NB4 (cell line): ENCODE measurements at regions not wholly inside any gene's neighbourhood (a gene's known extent, or its start where the extent isn't known, plus 50 kb on each side); places are given as distances from the start of the nearest gene placed in this dataset.

Experiments used
- DNase-seq: peaks from one replicate; pipeline ENCODE4 v3.0.0; 2010; ENCODE audit warnings: low read depth
- H3K4me3 ChIP-seq: one replicate; pipeline ENCODE4 v1.5.1; 2011; ENCODE audit warnings: mild to moderate bottlenecking, low read depth, low read length, moderate library complexity
- CTCF ChIP-seq: IDR thresholded peaks from one replicate; pipeline ENCODE4 v1.5.1; 2012; ENCODE audit warnings: low read depth, low read length
- MAX ChIP-seq: IDR thresholded peaks from 2 replicates; pipeline ENCODE4 v1.6.1; 2011; ENCODE audit warnings: low read depth, low read length
- MYC ChIP-seq: IDR thresholded peaks from 2 replicates; pipeline ENCODE4 v1.6.1; 2011; ENCODE audit warnings: low read depth, low read length
- POLR2A ChIP-seq: IDR thresholded peaks from 2 replicates; pipeline ENCODE4 v1.6.1; 2011; ENCODE audit warnings: mild to moderate bottlenecking; ENCODE audit not compliant: insufficient read length; ENCODE audit errors: extremely low read depth

- DNase-seq, result no peak
Measured at GRCh38 chr16:66304961-66305360, 61.5 kb upstream of the CDH5 start.

GRCh38 chr16:66304151-66304550 lies 62.3 kb upstream of the CDH5 start:
- TF ChIP-seq MYC (no peak), POLR2A (no peak), MAX (no peak), CTCF (no peak)
- H3K4me3 ChIP-seq, result no peak overlapping the region
- DNase-seq, result no peak

More at GRCh38 chr16:66304961-66305360, 61.5 kb upstream of the CDH5 start:
- TF ChIP-seq MYC, result no peak
- TF ChIP-seq MAX, result no peak
- no peak for TF ChIP-seq POLR2A
- TF ChIP-seq CTCF, result no peak
- H3K4me3 ChIP-seq, result no peak overlapping the region

GRCh38 chr16:66300501-66300900 lies 66.0 kb upstream of the CDH5 start:
- H3K4me3 ChIP-seq, result no peak overlapping the region
- TF ChIP-seq MAX, result no peak
- TF ChIP-seq MYC, result no peak
- no peak for TF ChIP-seq POLR2A
- TF ChIP-seq CTCF, result no peak
- DNase-seq, result no peak

GRCh38 chr16:66300037-66300436 lies 66.5 kb upstream of the CDH5 start:
- H3K4me3 ChIP-seq, result no peak overlapping the region
- no peak for DNase-seq
- TF ChIP-seq CTCF, result no peak
- TF ChIP-seq MAX, result no peak
- TF ChIP-seq MYC, result no peak
- TF ChIP-seq POLR2A, result no peak

GRCh38 chr16:66299349-66299748 lies 67.1 kb upstream of the CDH5 start:
- DNase-seq, result peak; percentile 33
- H3K4me3 ChIP-seq, result no peak overlapping the region
- TF ChIP-seq POLR2A, result no peak
- no peak for TF ChIP-seq CTCF
- TF ChIP-seq MAX, result no peak
- no peak for TF ChIP-seq MYC

GRCh38 chr16:66298571-66299120 lies 67.8 kb upstream of the CDH5 start:
- H3K4me3 ChIP-seq, result no peak overlapping the region
- DNase-seq, result no peak
- TF ChIP-seq POLR2A (no peak), MYC (no peak), MAX (no peak), CTCF (no peak)
